Lower leg skin (tissue), 4 donors: ENCODE measurements at regions not wholly inside any gene's neighbourhood (a gene's known extent, or its start where the extent isn't known, plus 50 kb on each side); places are given as distances from the start of the nearest gene placed in this dataset.

Source experiments
- DNase-seq, 2 donors: peaks; one replicate each; pipeline ENCODE4 v3.0.0-alpha.2; 2019; ENCODE audit warnings: low spot score in 2 of 2
- H3K4me3 ChIP-seq: fragments of 200-600 bp; sonication (generic); 2 replicates; pipeline ENCODE4 v1.5.1; 2017; ENCODE audit warnings: mild to moderate bottlenecking, low read depth; ENCODE audit not compliant: poor library complexity, severe bottlenecking
- POLR2A ChIP-seq, 2 donors: fragments of 450-650 bp; IDR thresholded peaks; one replicate each; pipeline ENCODE4 v1.6.1; 2016 to 2017; ENCODE audit warnings: antibody characterized with exemption in 2 of 2, mild to moderate bottlenecking in 1 of 2, moderate library complexity in 1 of 2
- WGBS, 2 donors: methylation state at CpG; one replicate each; pipeline ENCODE4 v1.1.5; 2018; 5-methylcytosine and 5-hydroxymethylcytosine counted together
- intact Hi-C: fragments of 100-400 bp; cut with DNase I; formaldehyde crosslinking; loops from one replicate; pipeline ENCODE4 v1.15.0; 2023; ENCODE audit warnings: low total_unique reads
- TF ChIP-seq, protein P1 (sequence below), 3 donors: fragments of 450-650 bp; IDR thresholded peaks; one replicate each; pipeline ENCODE4 v1.5.1; 2016; ENCODE audit warnings: antibody characterized with exemption in 3 of 3, mild to moderate bottlenecking in 3 of 3, moderate library complexity in 2 of 3

DNA sequence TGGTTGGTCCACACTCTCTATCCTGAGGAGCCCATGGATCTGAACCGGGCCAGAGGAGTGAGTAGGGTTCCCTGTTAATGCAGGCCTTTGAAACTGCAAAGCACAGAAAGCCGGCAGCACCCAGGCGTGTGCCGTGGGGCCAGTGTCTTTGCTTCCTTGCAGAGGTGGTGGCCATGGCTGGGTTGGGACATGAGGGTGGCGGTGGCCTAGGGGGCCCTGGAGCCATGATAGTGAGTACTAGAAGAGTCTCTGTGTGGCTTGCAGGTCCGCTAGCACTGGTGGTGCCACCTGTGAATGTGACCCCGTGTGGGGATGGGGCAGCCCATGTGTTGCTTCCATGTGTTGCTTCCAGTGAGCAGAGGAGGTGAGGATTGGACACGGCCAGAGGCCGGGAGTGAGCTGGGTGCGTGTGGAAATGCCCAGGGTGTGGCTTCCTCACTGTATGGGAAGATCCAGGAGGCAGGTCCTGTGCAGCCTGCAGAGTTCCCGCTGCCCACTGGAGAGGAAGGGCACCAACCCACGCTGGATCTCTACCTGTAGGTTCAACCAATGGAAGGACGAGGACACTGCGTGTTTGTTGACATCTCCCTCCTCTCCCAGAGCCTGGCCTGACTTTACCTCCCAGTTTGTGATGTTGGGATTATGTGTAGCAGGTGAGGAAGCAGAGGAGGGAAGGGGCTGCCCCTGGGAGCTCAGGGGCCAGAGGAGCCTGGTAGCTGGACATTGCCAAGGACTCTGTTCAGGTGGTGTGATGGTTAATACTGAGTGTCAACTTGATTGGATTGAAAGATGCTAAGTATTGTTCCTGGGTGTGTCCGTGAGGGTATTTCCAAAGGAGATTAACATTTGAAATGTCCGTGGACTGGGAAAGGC is 796.6 kb downstream of the TBC1D22A start:
- no peak for TF ChIP-seq POLR2A (IDR thresholded peaks at IDR 0.05)
- TF ChIP-seq, protein P1, sequence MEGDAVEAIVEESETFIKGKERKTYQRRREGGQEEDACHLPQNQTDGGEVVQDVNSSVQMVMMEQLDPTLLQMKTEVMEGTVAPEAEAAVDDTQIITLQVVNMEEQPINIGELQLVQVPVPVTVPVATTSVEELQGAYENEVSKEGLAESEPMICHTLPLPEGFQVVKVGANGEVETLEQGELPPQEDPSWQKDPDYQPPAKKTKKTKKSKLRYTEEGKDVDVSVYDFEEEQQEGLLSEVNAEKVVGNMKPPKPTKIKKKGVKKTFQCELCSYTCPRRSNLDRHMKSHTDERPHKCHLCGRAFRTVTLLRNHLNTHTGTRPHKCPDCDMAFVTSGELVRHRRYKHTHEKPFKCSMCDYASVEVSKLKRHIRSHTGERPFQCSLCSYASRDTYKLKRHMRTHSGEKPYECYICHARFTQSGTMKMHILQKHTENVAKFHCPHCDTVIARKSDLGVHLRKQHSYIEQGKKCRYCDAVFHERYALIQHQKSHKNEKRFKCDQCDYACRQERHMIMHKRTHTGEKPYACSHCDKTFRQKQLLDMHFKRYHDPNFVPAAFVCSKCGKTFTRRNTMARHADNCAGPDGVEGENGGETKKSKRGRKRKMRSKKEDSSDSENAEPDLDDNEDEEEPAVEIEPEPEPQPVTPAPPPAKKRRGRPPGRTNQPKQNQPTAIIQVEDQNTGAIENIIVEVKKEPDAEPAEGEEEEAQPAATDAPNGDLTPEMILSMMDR (IDR thresholded peaks at IDR 0.05): no peak
- DNase-seq: peak in 1 of 2 donors; percentile 57
- 85 to 91% methylated on average over 16 of the region's 16 CpGs for WGBS, 2 donors
- no peak overlapping the region for H3K4me3 ChIP-seq
- intact Hi-C loops: no loop called here

DNA sequence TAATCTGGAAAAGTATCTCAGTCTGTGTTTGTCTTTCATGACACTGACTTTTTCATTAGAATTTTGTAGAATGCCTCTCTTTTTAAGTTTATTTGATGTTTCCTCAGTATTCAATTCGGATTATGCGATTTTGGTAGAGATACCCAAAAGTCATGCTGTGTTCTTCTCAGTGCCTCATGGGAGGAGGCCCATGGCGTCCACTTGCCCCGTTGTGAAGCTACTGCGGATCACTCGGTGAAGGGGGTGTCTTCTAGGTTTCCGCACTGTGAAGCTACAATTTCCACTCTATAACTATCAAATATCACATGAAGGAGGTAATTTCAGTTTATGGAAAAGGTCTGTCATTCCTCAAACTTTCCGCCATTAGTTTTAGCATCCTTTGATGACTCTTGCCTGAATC is 794.0 kb downstream of the TBC1D22A start:
- intact Hi-C loops: no loop called here
- H3K4me3 ChIP-seq: no peak overlapping the region
- peak in 1 of 2 donors; percentile 26 for DNase-seq
- 86 to 93% methylated on average over 8 of the region's 8 CpGs for WGBS, 2 donors
- TF ChIP-seq, protein P1 (IDR thresholded peaks at IDR 0.05): no peak
- TF ChIP-seq POLR2A (IDR thresholded peaks at IDR 0.05): no peak

DNA sequence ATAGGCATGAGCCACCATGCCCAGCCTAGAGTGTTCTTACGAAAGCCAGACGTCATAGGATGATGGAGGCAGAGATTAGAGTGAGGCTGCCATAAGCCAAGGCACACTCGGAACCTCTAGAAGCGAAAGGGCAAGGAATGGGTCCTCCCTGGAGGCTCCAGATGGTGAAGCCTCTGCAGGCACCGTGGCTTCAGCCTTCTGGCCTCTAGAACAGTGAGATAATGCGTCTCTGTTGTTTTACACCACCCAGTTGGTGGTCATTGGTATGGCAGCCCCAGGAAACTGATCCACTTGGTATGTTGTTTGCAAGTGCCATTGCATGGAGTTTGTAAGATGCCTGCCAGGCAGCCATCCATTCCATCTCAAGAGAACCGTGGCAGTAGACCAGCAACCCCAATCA is 791.0 kb downstream of the TBC1D22A start:
- DNase-seq: no peak
- WGBS, 2 donors: 90% methylated on average over 7 of the region's 7 CpGs
- TF ChIP-seq, protein P1 (IDR thresholded peaks at IDR 0.05): no peak
- no peak for TF ChIP-seq POLR2A (IDR thresholded peaks at IDR 0.05)
- no peak overlapping the region for H3K4me3 ChIP-seq
- intact Hi-C loops: no loop called here

DNA sequence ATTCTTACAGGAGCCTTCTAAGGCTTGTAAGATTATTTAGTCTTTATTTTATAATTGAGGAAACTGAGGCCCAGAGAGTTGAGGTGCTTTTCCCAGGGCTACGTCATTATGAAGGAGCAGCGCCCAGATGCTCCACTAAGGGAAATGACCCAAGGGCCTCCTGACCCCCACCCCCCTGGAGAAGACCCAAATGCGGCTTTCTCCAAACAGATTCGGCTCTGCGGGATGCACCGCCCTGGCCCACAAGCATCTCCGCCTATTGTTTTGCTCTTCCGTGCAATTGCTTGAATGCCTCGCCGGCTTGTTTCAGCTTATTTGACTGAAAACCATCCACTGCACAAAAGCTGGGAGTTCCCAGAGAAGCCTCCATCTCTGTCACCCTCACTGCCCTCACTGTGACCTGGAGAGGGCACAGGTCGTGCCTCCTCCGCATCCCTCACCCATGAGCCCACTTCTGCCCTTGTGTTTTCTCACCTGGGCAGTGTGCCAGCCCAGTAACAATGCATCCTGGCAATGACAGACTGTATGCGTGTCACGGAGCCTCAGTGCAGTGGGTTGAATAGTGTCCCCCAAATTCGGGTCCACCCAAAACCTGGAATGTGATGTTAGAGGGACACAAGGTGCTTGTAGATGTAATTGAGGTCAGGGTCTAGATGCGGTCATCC is 790.2 kb downstream of the TBC1D22A start:
- 80 to 81% methylated on average over 16 of the region's 16 CpGs for WGBS, 2 donors
- TF ChIP-seq, protein P1 (IDR thresholded peaks at IDR 0.05): no peak
- no peak for TF ChIP-seq POLR2A (IDR thresholded peaks at IDR 0.05)
- peak in 1 of 2 donors; percentile 61 for DNase-seq
- no peak overlapping the region for H3K4me3 ChIP-seq
- intact Hi-C loops: no loop called here

DNA sequence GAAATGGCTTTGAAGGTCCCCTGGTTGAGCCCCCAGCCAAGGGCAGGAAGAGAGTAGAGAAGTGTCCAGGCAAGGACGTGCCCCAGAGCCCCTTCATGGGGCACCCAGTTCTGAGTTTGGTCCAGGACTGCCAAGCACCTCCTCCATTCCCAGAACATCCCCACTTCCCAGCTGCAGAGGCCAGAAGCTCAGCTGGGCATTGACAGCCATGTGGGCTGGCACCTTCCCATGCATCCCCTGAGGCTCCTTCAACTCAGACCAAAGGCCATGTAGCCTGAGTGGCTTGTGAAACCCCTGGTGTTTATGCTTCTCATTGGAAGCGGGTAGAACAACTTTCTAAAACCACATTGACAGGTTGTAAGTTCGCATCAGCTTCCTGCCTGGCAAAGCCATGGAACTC is 789.6 kb downstream of the TBC1D22A start:
- H3K4me3 ChIP-seq: no peak overlapping the region
- no peak for TF ChIP-seq POLR2A (IDR thresholded peaks at IDR 0.05)
- TF ChIP-seq, protein P1 (IDR thresholded peaks at IDR 0.05): no peak
- 58 to 86% methylated on average over 3 of the region's 3 CpGs for WGBS, 2 donors
- intact Hi-C loops: no loop called here
- peak in 1 of 2 donors; percentile 52 for DNase-seq
